Mucosa of descending colon (tissue), 3 donors: ENCODE measurements at regions not wholly inside any gene's neighbourhood (a gene's known extent, or its start where the extent isn't known, plus 50 kb on each side); places are given as distances from the start of the nearest gene placed in this dataset.

Source experiments
- ATAC-seq: fragments of 200-7000 bp; cut with Tn5 transposase; one replicate; pipeline ENCODE4 v1.9.1; 2020; ENCODE audit warnings: mild to moderate bottlenecking, moderate library complexity
- DNase-seq, 3 donors: peaks; one replicate each; pipeline ENCODE4 v3.0.0-alpha.2; 2020
- H3K36me3 ChIP-seq: fragments of 200-600 bp; one replicate; pipeline ENCODE4 v1.8.0; 2021; ENCODE audit warnings: low read depth, mild to moderate bottlenecking
- H3K4me1 ChIP-seq: fragments of 200-600 bp; one replicate; pipeline ENCODE4 v1.8.0; 2021; ENCODE audit warnings: low read depth, mild to moderate bottlenecking
- H3K4me3 ChIP-seq: fragments of 200-600 bp; one replicate; pipeline ENCODE4 v1.8.0; 2021; ENCODE audit warnings: mild to moderate bottlenecking
- H3K9me3 ChIP-seq: fragments of 200-600 bp; one replicate; pipeline ENCODE4 v1.8.0; 2021; ENCODE audit warnings: mild to moderate bottlenecking
- CTCF ChIP-seq: fragments of 200-600 bp; IDR thresholded peaks from one replicate; pipeline ENCODE4 v1.8.0; 2022; ENCODE audit warnings: antibody characterized with exemption, mild to moderate bottlenecking
- intact Hi-C, 2 donors: fragments of 100-400 bp; cut with DNase I in 1 of 2; cut with micrococcal nuclease in 1 of 2; formaldehyde crosslinking; loops; one replicate each; pipeline versions ENCODE4 v1.11.0 to v1.11.1; 2022; cut with DNase I, micrococcal nuclease
- donor health status: DM: no; HTN: no; CAD: no; lungs with moderate emphysema.
- donor health status: DM: no; HTN: no; CAD: no.
- donor health status: DM: no; HTN: yes; CAD: no.

- no peak for ATAC-seq
- Histone ChIP-seq H3K36me3 (no peaks in the 10 kb centered on the region), H3K4me1 (no peaks in the 10 kb centered on the region), H3K9me3 (no peaks in the 10 kb centered on the region), H3K4me3 (no peak overlapping the region)
- no peak for TF ChIP-seq CTCF
- intact Hi-C loops = no loop called here
- DNase-seq = no peak
Observed at GRCh38 chr3:177942911-177943310, 593.3 kb upstream of the KCNMB2 start.

GRCh38 chr3:177944228-177944661 lies 592.0 kb upstream of the KCNMB2 start:
- H3K4me3 ChIP-seq = no peak overlapping the region
- H3K9me3 ChIP-seq = no peaks in the 10 kb centered on the region
- ATAC-seq = peak; percentile 20
- intact Hi-C loops = no loop called here
- H3K4me1 ChIP-seq = no peaks in the 10 kb centered on the region
- TF ChIP-seq CTCF = no peak
- no peaks in the 10 kb centered on the region for H3K36me3 ChIP-seq
- no peak for DNase-seq

GRCh38 chr3:177946048-177946447 lies 590.2 kb upstream of the KCNMB2 start:
- no peaks in the 10 kb centered on the region for H3K9me3 ChIP-seq
- no peak overlapping the region for H3K4me3 ChIP-seq
- no peak for TF ChIP-seq CTCF
- H3K36me3 ChIP-seq = no peaks in the 10 kb centered on the region
- no peaks in the 10 kb centered on the region for H3K4me1 ChIP-seq
- no peak for ATAC-seq
- DNase-seq = no peak
- intact Hi-C loops = no loop called here

- no peaks in the 10 kb centered on the region for H3K9me3 ChIP-seq
- no peak for TF ChIP-seq CTCF
- no peak for DNase-seq
Observed at GRCh38 chr3:177946497-177946896, 589.7 kb upstream of the KCNMB2 start.

GRCh38 chr3:177946936-177947335 lies 589.3 kb upstream of the KCNMB2 start:
- ATAC-seq (no peak), DNase-seq (no peak)
- H3K36me3 ChIP-seq = no peaks in the 10 kb centered on the region
- intact Hi-C loops = no loop called here
- H3K9me3 ChIP-seq = no peaks in the 10 kb centered on the region
- TF ChIP-seq CTCF = no peak
- H3K4me1 ChIP-seq = no peaks in the 10 kb centered on the region
- no peak overlapping the region for H3K4me3 ChIP-seq

More at GRCh38 chr3:177946497-177946896, 589.7 kb upstream of the KCNMB2 start:
- Histone ChIP-seq H3K4me1 (no peaks in the 10 kb centered on the region), H3K36me3 (no peaks in the 10 kb centered on the region), H3K4me3 (no peak overlapping the region)
- ATAC-seq = no peak
- intact Hi-C loops = no loop called here

GRCh38 chr3:177947901-177948300 lies 588.3 kb upstream of the KCNMB2 start:
- no peaks in the 10 kb centered on the region for H3K36me3 ChIP-seq
- H3K4me1 ChIP-seq = no peaks in the 10 kb centered on the region
- intact Hi-C loops = no loop called here
- no peak overlapping the region for H3K4me3 ChIP-seq
- DNase-seq = no peak
- TF ChIP-seq CTCF = no peak
- no peaks in the 10 kb centered on the region for H3K9me3 ChIP-seq
- no peak for ATAC-seq
